Memory B cell (primary cell): ENCODE measurements at regions not wholly inside any gene's neighbourhood (a gene's known extent, or its start where the extent isn't known, plus 50 kb on each side); places are given as distances from the start of the nearest gene placed in this dataset.
"Not testable (repeated sequence)": the region's sequence is repeated elsewhere in the genome, so short reads cannot be mapped to it uniquely, and the experiment has no call there.

ENCODE experiments used
- ATAC-seq: fragments of 150-1000 bp; cut with Tn5 transposase; 2 replicates; pipeline ENCODE4 v1.10.0; 2021; ENCODE audit warnings: low read depth, mild to moderate bottlenecking, moderate library complexity
- DNase-seq, 2 donors: peaks; one replicate each; pipeline ENCODE4 v3.0.0; 2022; ENCODE audit warnings: low spot score in 2 of 2
- H3K27ac Mint-ChIP-seq: one replicate; pipeline ENCODE4 v1.8.0; 2022; ENCODE audit warnings: mild to moderate bottlenecking, moderate library complexity, mixed read lengths
- H3K27me3 Mint-ChIP-seq: one replicate; pipeline ENCODE4 v1.8.0; 2022; ENCODE audit warnings: mixed read lengths
- H3K36me3 Mint-ChIP-seq: one replicate; pipeline ENCODE4 v1.8.0; 2022; ENCODE audit warnings: mild to moderate bottlenecking, mixed read lengths
- H3K4me1 Mint-ChIP-seq: one replicate; pipeline ENCODE4 v1.8.0; 2022; ENCODE audit warnings: mixed read lengths
- H3K4me3 Mint-ChIP-seq: one replicate; pipeline ENCODE4 v1.8.0; 2022; ENCODE audit warnings: mild to moderate bottlenecking, moderate library complexity, mixed read lengths
- H3K9me3 Mint-ChIP-seq: one replicate; pipeline ENCODE4 v1.8.0; 2022; ENCODE audit warnings: mixed read lengths

DNA sequence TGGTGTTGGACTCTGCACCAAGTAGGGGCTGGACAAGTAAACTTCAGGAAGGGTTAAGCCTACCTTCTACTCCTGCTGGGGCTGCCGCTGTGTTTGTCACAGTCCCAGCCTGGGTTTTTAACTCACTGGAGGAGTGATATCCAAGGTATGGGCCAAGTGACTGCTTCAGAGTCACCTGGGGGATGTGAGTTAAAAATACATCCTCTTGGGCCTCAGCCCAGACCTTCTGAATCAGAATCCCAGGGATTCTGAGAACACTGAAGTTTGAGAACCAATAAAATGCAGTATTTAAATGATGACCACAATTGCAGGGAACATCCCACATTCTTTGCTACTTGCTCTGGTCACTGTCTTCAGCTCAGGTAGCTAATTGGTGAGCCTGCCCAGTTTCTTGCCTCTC lies 95.1 kb upstream of the DNAH5 start:
- peaks cover 5% of the 10 kb centered on the region for H3K4me1 Mint-ChIP-seq
- peaks cover 23% of the 10 kb centered on the region for H3K27me3 Mint-ChIP-seq
- ATAC-seq: no peak
- no peak for DNase-seq
- H3K9me3 Mint-ChIP-seq: no peaks in the 10 kb centered on the region
- H3K27ac Mint-ChIP-seq: no peak overlapping the region
- no peaks in the 10 kb centered on the region for H3K36me3 Mint-ChIP-seq
- H3K4me3 Mint-ChIP-seq: no peak overlapping the region

DNA sequence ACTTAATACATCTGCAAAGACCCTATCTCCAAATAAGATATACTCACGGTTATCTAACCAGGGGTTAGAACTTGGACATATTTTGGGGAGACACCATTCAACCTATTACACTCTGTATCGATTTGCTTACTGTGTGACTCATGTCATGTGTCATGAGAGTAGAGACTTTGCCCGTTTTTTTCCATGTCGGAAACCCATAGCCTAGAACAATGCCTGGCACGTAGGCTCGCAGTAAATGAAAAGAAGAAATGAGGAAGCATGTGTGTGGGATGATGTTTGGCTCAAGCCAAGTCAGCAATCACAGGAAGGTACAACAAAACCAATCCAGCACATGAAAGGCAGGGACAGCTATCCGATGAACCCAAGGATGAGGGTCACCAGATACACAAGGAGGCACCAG lies 94.6 kb upstream of the DNAH5 start:
- Mint-ChIP-seq H3K27ac (no peak overlapping the region), H3K4me1 (peaks cover 5% of the 10 kb centered on the region), H3K4me3 (no peak overlapping the region), H3K9me3 (no peaks in the 10 kb centered on the region), H3K27me3 (peaks cover 24% of the 10 kb centered on the region), H3K36me3 (no peaks in the 10 kb centered on the region)
- ATAC-seq (no peak), DNase-seq (no peak)

DNA sequence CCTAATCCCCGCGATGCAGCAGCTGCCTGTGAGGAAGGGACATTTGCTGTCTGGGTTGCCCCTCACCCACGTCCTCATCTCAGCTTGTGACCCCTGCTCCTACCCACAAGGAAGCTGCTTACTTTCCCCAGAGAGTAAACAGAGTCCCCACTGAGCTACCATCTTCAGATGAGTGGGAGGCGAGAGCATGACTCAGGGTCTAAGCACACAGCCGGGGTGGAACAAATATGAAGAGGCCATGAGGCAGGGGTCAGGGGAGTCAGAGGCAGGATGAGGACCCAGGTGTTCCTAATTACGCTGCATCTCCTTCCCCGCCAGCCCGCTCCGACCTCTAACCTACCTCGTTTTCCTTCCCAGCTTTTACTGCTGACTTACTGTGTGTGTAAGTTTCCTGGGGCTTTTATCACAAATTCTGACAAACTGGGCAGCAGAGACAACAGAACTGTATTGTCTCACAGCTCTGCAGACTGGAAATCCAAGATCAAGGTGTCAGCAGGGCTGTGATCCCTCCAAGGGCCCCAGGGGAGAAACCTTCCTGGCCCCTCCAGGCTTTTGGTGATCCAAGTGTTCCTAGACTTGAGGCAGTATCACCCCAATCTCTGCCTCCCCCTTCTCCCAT lies 94.0 kb upstream of the DNAH5 start:
- H3K27ac Mint-ChIP-seq: no peak overlapping the region
- no peak for DNase-seq

DNA sequence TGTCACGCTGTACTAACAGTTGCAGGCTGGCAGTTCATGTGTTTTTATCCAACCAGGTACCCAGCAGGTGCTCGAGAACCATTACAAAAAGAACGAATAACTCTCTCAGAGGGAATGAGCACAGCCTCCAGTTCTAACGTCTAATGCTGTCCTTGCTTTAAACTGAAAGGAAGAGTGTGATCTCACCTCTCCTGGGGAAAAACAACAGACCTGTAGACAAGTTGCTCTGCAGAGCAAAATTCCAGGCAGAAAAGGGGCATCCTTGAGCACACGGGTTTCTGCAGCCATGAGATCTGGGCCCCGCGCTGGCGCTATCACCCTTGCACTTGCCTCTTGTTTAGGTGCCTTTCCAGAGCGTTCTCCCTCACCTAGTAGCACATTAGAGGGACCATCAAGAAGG lies 92.5 kb upstream of the DNAH5 start:
- no peak for ATAC-seq
- no peak overlapping the region for H3K4me3 Mint-ChIP-seq
- no peak overlapping the region for H3K27ac Mint-ChIP-seq
- peaks cover 5% of the 10 kb centered on the region for H3K4me1 Mint-ChIP-seq
- no peaks in the 10 kb centered on the region for H3K36me3 Mint-ChIP-seq
- peaks cover 24% of the 10 kb centered on the region for H3K27me3 Mint-ChIP-seq
- H3K9me3 Mint-ChIP-seq: no peaks in the 10 kb centered on the region
- no peak for DNase-seq

More for the DNA sequence above, 94.0 kb upstream of the DNAH5 start:
- Mint-ChIP-seq H3K27me3 (peaks cover 24% of the 10 kb centered on the region), H3K4me1 (peaks cover 5% of the 10 kb centered on the region), H3K36me3 (no peaks in the 10 kb centered on the region), H3K9me3 (no peaks in the 10 kb centered on the region), H3K4me3 (no peak overlapping the region)
- ATAC-seq: no peak

DNA sequence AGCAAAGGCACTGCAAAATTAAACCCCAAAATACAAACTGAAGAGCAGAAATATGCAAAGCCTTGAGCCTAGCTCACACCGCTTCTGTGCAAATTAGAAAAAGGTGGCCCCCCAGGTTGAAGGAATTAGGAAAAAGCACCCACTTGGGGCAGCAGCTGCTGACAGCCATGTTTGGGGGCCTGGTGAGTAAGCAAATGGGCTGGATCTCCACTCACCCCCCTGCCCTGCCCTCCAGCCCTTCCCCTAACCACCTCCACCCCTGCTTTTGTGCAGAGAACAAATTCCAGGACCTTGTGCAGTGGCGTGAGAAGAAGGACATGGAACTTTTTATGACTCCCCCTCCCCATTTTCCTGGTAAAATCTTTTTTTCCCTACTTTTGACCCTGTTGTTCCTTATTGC lies 92.0 kb upstream of the DNAH5 start:
- DNase-seq (no peak), ATAC-seq (no peak)
- H3K27ac Mint-ChIP-seq: no peak overlapping the region
- no peak overlapping the region for H3K4me3 Mint-ChIP-seq
- H3K27me3 Mint-ChIP-seq: peaks cover 21% of the 10 kb centered on the region
- H3K9me3 Mint-ChIP-seq: no peaks in the 10 kb centered on the region
- peaks cover 5% of the 10 kb centered on the region for H3K4me1 Mint-ChIP-seq
- H3K36me3 Mint-ChIP-seq: no peaks in the 10 kb centered on the region

DNA sequence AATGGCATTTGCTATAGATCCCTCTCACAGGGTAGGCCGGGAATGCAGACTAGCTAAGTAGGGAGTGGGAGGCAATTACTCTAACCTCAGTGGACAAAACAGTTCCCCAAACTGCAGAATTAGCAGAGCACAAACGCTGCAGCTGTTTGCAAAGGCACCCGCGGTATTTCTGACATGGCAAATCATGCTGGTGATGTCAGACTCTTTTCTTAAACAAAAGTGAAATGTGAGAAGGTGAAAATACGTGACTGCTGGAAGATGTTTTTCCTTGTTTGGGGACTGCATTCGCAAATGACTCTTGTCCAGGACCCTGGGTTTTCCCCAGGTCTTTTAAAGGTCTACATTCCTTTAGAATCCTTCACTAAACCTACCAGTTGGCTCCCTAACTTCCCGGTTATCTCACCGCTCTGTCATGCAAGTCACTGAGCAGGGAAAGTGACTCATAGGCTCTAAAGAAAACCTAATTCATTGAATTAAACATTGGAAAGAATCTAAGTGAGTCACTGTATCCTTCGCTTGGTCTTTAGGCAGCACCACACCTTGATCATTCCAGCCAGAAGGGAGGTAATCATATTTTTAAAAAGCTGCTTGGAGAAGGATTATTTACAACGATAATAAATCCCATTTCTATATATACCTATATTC lies 91.5 kb upstream of the DNAH5 start:
- H3K9me3 Mint-ChIP-seq: no peaks in the 10 kb centered on the region
- ATAC-seq (peak; percentile 64), DNase-seq (no peak)
- peaks cover 5% of the 10 kb centered on the region for H3K4me1 Mint-ChIP-seq
- H3K27ac Mint-ChIP-seq: no peak overlapping the region
- no peak overlapping the region for H3K4me3 Mint-ChIP-seq
- no peaks in the 10 kb centered on the region for H3K36me3 Mint-ChIP-seq
- peaks cover 16% of the 10 kb centered on the region for H3K27me3 Mint-ChIP-seq

DNA sequence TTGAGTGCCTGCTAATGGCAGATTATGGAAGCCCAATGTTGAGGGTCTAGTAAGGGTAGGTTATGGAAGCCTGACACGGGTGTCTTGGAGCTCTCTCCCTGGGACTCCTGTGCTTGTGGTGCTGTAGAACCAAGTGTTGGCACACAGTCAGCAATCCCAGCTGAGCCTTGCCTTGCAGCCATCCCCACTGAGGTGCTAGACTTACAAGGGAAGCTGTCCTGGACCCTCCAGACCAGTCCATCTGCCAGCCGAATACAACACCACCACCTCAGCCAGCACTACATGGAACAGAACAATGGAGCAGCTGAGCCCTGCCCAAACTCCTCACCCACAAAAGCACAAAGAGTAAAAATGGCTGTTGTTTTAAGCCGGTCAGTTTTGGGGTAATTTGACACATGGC lies 90.5 kb upstream of the DNAH5 start:
- H3K9me3 Mint-ChIP-seq: no peaks in the 10 kb centered on the region
- H3K27me3 Mint-ChIP-seq: peaks cover 15% of the 10 kb centered on the region
- H3K27ac Mint-ChIP-seq: no peak overlapping the region
- no peak overlapping the region for H3K4me3 Mint-ChIP-seq
- no peaks in the 10 kb centered on the region for H3K36me3 Mint-ChIP-seq
- DNase-seq (no peak), ATAC-seq (no peak)
- peaks cover 5% of the 10 kb centered on the region for H3K4me1 Mint-ChIP-seq

DNA sequence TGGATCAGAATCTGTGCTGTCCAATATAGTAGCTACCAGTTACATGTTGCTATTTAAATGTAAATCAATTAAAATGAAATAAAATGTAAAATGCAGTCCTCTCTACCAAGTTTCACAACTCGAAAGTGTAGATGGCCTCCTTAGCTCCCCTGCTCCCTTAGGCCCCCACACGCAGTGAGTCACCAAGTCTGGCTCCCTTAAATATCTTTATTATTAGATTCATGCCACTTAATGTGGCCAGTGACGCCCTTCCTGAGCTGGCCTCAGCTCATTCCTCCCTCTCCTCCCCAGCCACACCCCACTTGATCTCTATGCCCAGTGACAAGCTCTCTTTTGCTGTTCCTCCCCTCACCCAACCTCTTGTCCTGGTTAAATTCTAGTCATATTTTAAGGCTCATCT lies 88.4 kb upstream of the DNAH5 start:
- Mint-ChIP-seq H3K4me3 (no peak overlapping the region), H3K27ac (no peak overlapping the region), H3K4me1 (peaks cover 9% of the 10 kb centered on the region), H3K27me3 (peaks cover 18% of the 10 kb centered on the region), H3K36me3 (peaks cover 1% of the 10 kb centered on the region), H3K9me3 (peaks cover 2% of the 10 kb centered on the region)
- ATAC-seq: no peak
- no peak for DNase-seq

DNA sequence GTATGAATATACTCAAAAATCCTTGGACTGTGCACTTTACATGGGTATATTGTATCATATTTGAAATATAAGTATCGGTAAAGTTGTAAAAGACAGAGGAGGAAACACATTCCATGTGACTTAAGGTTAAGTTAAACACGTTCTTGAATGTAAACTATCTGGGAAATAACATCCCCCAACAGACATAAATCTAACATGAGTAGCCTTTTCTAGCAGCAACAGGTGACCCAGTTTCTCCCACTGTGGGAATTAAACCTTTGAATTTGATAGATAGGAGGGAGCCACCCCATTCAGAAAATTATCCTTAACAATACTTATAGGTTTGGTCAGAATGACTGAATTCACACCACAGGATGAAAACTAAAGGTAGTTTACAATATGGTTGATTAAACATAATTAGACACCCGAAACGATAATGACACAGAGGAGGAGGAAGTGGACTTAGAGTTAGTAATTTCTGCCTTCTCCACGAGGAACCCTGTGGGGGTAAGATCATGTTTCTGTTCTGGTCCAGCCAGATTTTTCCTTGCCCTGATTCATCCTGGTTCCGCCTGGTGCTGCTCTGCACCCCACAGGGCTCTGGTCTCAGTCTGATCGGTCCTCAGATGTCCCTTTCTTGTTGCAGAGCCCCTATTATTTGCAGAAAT lies 84.6 kb upstream of the DNAH5 start:
- ATAC-seq: no peak
- Mint-ChIP-seq H3K27ac (no peak overlapping the region), H3K36me3 (peaks cover 1% of the 10 kb centered on the region), H3K9me3 (peaks cover 2% of the 10 kb centered on the region), H3K4me3 (no peak overlapping the region), H3K27me3 (peaks cover 21% of the 10 kb centered on the region), H3K4me1 (peaks cover 5% of the 10 kb centered on the region)
- no peak for DNase-seq

DNA sequence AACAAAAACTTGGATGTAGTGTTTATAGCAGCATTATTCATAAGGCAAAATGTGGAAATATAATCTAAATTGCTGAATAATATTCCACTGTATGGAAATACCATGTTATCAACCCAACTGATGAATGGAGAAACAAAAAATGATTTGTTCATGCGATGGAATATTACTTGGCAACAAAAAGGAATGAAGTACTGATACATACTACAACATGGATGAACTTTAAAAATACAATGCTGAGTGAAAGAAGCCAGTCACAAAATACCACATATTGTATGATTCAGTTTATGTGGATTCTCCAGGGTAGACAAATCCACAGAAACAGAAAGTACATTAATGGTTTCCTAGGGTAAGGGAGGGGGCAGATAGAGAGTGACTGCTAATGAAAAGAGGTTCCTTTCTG lies 83.7 kb upstream of the DNAH5 start:
- Mint-ChIP-seq H3K27me3 (peaks cover 23% of the 10 kb centered on the region), H3K4me3 (no peak overlapping the region), H3K4me1 (peaks cover 5% of the 10 kb centered on the region), H3K36me3 (peaks cover 1% of the 10 kb centered on the region), H3K9me3 (peaks cover 2% of the 10 kb centered on the region), H3K27ac (no peak overlapping the region)
- ATAC-seq (no peak), DNase-seq (no peak)

DNA sequence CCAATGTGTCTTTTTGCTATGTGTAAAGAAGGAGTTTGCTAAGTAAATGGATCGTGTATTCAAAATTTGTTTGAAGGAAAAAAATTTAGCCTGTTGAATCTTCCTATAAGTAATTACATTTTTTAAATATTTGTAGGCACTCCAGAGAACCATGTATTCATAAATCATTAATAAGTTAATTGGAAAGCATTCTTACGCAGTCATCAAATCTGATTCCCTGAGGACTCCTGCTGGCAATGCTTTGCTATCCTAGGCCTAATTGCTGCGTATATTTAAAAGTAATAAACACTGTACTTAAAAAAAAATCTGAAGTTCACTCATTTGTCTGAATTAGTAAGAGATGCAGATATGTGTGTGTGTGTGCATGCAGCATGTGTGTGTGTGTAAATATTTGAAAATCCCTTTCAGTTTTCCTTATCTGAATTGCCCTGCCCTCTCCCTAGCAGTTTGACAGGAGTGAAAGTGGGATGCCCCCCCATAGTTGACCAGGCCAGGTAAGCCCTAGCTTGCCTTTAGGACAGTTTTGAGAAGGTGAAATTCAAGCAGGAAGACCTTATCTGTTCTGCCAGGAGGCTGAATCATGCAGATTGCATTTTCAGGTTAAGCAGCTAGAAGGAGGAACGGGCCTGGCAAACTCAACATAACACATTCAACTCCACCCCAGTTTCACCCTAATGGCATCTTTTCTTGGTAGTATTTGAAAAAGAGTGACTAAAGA lies 81.2 kb upstream of the DNAH5 start:
- no peak for ATAC-seq
- H3K4me3 Mint-ChIP-seq: no peak overlapping the region

DNA sequence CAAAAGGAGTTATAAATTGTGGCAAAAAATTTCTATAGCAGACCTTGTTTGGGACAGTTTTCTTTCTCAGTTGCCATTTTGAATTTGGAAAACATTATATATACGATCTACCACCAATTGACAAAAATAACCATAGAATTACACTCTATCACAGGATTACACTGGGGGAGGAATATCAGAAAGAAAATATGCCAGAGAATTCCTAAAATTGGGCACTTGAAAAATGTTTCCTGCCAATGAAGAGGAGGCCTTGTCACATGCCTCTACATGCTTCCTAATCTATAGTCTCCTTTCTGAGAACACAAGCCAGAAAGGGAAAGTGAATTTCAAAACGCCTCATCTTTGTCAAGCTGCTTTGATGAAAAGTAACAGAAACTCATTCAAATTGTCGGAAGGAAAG lies 78.5 kb upstream of the DNAH5 start:
- H3K4me1 Mint-ChIP-seq: no peaks in the 10 kb centered on the region
- H3K27ac Mint-ChIP-seq: no peak overlapping the region
- no peak overlapping the region for H3K4me3 Mint-ChIP-seq
- H3K9me3 Mint-ChIP-seq: peaks cover 4% of the 10 kb centered on the region
- ATAC-seq (no peak), DNase-seq (no peak)
- peaks cover 19% of the 10 kb centered on the region for H3K27me3 Mint-ChIP-seq
- H3K36me3 Mint-ChIP-seq: no peaks in the 10 kb centered on the region

More for the DNA sequence above, 81.2 kb upstream of the DNAH5 start:
- Mint-ChIP-seq H3K27ac (no peak overlapping the region), H3K4me1 (peaks cover 5% of the 10 kb centered on the region), H3K36me3 (peaks cover 1% of the 10 kb centered on the region), H3K27me3 (peaks cover 21% of the 10 kb centered on the region), H3K9me3 (peaks cover 2% of the 10 kb centered on the region)
- no peak for DNase-seq

DNA sequence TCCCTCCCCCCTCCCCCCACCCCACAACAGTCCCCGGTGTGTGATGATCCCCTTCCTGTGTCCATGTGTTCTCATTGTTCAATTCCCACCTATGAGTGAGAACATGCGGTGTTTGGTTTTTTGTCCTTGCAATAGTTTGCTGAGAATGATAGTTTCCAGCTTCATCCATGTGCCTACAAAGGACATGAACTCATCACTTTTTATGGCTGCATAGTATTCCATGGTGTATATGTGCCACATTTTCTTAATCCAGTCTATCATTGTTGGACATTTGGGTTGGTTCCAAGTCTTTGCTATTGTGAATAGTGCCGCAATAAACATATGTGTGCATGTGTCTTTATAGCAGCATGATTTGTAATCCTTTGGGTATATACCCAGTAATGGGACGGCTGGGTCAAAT lies 76.5 kb upstream of the DNAH5 start:
- H3K9me3 Mint-ChIP-seq, H3K4me3 Mint-ChIP-seq, H3K4me1 Mint-ChIP-seq, DNase-seq, ATAC-seq, H3K27ac Mint-ChIP-seq, H3K36me3 Mint-ChIP-seq: not testable (repeated sequence)
- peaks cover 16% of the 10 kb centered on the region for H3K27me3 Mint-ChIP-seq

DNA sequence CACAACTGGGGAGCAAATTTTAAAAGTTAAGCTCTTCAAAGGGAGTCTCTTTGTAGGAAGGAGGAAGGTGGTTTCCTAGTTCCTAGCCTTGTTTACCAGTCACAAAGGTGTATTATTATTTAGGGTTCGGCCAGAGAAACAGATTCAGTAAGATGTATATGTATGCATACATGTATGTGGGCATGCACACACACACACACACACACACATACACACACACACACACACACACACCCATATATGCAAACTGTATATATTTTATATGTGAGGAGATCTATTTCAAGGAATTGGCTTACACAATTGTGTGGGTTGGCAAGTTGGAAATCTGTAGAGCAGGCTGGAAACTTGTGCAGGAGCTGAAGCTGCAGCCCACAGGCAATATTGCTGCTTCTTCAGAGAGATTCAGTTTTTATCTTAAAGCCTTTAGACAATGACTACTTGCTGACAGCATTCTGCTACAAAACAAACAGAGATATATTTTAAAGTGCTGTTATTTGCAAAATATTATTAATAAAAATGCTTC lies 75.3 kb upstream of the DNAH5 start:
- Mint-ChIP-seq H3K27me3 (peaks cover 16% of the 10 kb centered on the region), H3K27ac (no peak overlapping the region), H3K4me3 (no peak overlapping the region), H3K4me1 (no peaks in the 10 kb centered on the region), H3K9me3 (peaks cover 4% of the 10 kb centered on the region), H3K36me3 (no peaks in the 10 kb centered on the region)
- no peak for DNase-seq
- ATAC-seq: no peak
